HS-27A (cell line): ENCODE measurements at regions not wholly inside any gene's neighbourhood (a gene's known extent, or its start where the extent isn't known, plus 50 kb on each side); places are given as distances from the start of the nearest gene placed in this dataset.

Source experiments
- DNase-seq: peaks from one replicate; pipeline ENCODE4 v3.0.0-alpha.2; 2012; ENCODE audit warnings: low read depth, missing footprints

DNA sequence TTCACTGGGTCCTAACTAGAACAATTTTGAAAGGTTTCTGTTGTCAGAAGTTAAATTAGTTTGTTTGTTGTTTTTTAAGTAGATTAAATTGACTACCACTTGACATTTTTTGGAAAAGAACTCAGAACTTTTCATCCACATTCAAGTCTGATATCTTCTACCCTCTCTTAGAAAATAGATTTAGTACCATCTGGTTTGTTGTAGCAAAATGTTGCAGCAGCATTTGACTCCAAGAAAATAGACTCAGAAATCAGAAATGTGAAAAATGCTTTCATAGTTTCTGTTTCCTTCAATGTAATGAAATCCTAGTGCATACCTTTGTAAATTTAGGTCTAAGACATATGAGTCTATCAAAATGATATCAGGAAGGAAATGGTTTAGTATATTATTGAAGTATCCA lies 256.3 kb upstream of the CLEC14A start:
- no peak for DNase-seq

DNA sequence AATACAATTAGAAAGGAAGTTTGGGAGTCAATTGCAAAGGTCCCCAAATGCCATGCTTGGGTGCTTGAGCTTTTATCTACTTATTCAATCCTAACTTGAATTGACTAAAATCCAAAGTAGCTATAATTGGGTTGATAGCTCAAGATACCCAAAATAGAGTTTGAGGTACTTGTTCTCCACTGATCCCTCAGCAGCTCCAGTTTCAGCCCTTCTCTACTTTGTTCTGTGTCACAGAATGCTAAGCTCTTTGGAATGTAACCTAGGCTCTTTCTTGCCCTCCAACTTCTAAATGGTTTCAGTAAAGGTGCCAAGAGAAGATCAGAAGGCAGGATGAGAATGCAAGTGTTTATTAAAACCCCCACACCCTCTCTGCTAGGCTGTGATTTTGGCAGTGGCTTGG lies 251.4 kb upstream of the CLEC14A start:
- DNase-seq, result no peak

DNA sequence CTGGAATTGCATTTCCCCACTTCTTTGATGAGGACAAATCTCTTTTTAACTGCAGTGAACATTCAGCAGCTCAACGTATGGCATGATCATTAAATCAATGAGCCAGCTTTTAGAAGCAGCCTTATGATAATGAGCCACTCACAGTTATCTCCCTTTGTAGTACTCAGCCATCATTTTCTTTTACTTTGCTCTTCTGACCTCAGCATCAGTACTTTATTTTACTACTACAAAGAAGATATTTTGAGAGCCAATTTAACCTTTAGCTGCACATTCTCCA lies 250.0 kb upstream of the CLEC14A start:
- DNase-seq, result no peak

- DNase-seq, result no peak
These were observed 249.5 kb upstream of the CLEC14A start for GRCh38 chr14:38505221-38505972.

- no peak for DNase-seq
These were observed 248.3 kb upstream of the CLEC14A start for GRCh38 chr14:38504175-38504574.

DNA sequence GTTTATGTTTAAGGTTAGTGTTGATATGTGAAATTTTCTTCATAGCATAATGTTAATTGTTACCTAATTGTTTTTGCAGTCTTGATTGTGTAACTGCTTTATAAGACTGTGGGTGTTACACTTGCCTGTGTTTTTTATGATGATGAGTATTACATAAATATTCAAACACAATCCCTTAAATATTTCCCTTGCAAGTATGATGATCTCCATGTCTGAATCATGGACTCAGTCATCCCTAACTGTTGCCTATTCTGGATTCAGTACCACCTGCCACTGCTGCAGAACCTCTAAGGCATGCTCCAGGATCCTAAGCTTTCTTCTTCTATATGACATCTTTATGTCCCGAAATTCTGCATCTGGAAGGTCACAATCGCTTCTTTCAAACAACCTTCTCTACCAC lies 246.3 kb upstream of the CLEC14A start:
- DNase-seq, result no peak

DNA sequence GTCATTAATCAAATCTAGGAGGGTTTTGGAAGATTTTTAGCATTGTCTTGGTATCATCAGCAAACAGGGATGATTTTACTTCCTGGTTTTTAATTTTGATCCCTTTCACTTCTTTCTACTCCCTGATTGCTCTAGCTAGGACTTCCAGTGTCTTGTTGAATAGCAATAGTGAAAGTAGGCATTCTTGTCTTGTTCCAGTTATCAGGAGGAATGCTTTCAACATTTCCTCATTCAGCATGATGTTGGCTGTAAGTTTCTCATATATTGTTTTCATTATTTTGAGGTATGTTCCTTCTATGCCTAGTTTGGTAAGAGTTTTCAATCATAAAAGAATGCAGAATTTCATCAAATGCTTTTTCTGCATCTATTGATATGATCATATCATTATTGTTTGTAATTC lies 244.2 kb upstream of the CLEC14A start:
- DNase-seq, result no peak

DNA sequence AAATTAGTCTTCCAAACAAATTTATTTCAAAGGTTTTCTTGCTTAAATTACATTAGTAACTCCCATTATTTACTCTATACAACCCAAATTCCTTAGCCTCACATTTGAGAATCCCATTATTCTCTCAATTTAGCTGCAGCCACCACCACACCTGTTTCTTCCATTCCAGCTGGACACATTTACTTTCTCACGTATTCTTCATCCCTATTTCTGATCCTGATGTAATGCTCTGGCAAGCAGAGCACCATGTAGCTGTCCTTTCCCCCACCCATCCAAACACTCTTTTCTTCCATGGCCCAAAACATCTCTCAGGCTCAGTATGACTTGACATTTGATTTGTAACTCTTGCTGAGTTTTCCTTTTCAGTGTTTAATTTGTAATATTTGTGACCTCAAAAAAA lies 240.2 kb upstream of the CLEC14A start:
- DNase-seq, result no peak

GRCh38 chr14:38490273-38490672 lies 234.4 kb upstream of the CLEC14A start:
- DNase-seq, result no peak

DNA sequence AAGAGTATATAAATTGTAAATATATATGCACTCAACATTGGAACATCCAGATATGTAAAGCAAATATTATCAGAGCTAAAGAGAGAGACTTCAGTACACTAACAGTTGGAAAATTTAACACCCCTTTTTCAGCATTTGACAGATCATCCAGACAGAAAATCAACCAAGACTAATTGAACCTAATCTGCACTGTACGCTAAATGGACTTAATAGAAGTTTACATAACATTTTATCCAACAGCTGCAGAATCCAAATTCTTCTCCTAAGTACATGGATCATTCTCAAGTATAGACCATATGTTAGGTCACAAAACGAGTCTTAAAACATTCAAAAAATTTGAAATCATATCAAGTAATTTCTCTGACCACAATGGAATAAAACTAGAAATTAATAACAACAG lies 229.1 kb upstream of the CLEC14A start:
- DNase-seq, result no peak

DNA sequence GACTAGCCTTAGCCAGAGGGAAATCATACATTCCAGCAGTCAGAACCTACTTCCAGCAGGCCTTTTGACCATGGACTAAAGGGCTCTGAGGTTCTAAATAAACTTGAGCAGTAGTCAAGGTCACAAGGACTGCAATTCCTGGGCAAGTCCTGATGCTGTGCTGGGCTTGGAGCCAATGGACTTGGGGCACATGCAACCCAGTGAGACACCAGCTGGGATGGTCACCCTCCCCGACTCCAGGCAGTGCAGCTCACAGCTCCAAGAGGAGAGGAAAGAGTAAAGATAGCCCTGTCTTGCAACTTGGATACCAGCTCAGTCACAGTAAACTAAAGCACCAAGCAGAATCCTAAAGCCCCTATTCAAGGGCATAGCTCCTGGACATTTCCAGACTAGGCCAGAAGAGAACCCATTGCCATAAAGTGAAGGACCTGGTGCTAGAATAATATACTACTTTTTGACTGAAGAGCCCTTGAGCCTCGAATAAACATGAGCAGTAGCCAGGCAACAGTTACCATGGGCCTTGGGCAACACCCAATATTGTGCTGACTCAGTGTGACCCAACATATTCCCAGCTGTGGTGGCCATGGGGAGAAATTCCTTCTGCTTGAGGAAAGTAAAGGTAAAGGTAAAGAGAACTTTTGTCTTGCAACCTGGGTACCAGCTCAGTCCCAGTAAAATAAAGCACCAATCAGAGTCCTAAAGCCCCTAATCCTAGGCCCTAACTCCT lies 226.2 kb upstream of the CLEC14A start:
- DNase-seq, result no peak

DNA sequence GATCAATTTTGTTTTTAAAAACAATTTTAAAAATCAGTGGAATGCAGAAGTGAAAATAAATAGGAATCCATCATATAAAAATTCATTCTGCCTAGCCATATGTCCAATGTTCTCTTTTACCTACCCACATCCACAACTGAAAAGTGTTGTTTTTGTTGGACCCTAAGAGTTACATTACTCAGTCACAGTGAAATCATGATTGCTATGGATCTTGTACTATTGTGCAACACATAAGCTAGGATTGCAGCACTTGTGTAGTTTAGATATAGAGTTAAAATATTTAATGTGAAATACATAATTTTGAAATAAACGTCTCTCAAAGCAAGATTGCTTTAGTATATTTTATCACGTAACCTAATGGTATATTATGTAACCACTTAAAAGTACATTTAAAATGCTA lies 213.3 kb upstream of the CLEC14A start:
- DNase-seq, result no peak

DNA sequence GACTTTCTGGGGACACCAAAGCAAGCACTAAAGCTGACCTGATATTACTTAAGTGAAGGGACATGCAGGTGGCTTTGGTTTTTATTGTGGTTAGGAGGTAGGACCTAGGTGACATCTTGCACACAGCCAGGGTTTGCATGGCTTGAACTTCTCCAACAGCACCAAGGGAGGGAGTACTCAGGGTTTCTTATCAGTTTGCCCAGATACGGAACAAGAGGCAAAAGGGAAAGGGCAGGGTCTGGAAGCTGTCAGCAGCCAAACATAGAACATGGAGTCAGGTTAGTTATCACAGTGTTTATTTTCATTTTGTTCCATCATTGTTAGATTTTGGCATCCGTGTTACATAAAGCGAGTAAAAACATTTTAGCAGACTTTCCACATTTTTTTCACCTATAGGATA lies 186.3 kb upstream of the CLEC14A start:
- DNase-seq, result no peak

GRCh38 chr14:38432186-38432585 lies 176.3 kb upstream of the CLEC14A start:
- DNase-seq, result no peak

DNA sequence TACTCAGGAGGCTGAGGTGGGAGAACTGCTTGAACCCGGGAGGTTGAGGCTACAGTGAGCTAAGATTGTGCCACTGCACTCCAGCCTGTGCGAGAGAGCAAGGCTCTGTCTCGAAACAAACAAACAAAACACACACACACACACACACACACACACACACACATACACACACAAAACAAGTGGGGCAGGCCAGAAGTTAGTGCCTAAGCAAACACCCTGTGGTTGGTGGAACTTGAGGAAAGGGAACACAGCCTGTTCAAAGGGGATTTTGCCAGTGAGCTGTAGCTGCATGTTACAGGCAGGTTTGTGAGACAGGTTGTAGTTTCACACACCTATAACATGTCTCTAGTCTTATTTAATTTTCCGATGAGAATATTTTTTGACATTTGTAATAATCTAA lies 175.3 kb upstream of the CLEC14A start:
- DNase-seq, result no peak

DNA sequence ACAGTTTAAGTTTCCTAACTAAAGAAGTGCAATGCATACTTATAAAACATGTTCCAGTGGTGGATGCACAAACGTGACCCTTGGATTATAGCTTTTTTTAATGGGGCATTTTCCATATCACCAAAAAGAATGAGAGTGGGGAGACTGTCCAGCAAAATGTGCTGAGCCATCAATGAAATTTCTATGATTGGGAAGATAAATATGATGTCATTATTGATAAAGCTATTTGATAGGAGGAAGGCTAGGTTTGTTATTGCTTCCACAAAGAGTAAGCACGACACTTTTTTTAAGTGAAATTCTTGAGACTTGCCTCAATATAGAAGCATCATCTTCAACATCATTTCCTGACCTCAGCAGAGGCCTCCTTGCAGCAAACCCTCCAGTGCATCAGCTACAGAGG lies 174.6 kb upstream of the CLEC14A start:
- no peak for DNase-seq

DNA sequence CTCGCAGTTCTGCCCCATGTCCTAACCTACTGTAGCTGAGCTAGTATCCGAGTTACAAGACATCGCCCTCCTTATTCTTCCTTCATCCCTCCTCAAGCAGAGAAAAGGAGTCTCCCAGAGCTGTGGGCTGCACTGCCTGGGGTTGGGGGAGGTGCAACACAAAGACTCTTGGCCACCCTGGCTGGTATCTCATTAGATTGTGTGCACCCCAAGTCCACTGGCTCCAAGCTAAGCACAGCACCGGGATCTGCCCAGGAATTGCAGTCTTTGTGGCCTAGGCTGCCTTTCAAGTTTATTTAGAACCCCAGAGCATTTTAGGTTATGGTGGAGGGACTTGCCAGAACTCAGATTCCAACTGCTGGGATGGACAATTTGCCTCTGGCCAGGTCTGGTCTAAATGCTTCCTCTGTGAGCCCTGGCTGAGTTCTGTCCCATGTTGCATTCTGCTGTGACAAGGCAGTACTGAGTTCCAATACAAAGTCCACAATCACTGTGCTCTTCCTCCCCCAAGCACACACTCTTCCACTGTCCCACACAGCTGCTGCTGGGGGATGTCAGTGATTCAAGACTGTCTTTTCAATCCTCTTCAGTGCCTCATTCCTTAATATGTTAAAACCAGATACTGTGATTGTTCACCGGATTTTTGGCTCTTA lies 169.6 kb upstream of the CLEC14A start:
- no peak for DNase-seq

GRCh38 chr14:38420048-38420447 lies 164.2 kb upstream of the CLEC14A start:
- DNase-seq, result no peak

GRCh38 chr14:38419579-38419978 lies 163.7 kb upstream of the CLEC14A start:
- no peak for DNase-seq

- DNase-seq, result no peak
These were observed 156.8 kb upstream of the CLEC14A start for GRCh38 chr14:38412654-38413053.

DNA sequence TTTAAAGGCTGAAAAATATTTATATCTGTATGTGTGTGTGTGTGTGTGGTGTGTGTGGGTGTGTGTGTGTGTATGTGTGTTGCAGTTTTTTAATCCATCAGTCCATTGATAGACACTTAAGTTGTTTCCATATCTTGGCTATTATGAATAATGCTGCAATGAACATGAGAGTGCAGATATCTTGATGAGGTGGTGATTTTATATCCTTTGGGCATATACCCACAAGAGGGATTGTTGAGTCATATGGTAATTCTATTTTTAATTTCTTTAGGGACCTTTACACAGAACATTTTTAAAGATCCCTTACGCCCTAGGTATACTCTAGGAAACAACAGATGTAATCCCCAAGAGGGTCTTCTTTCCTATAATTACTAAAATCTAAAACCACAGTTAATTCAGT lies 154.5 kb upstream of the CLEC14A start:
- DNase-seq, result no peak

- DNase-seq, result no peak
These were observed 153.3 kb upstream of the CLEC14A start for GRCh38 chr14:38409071-38409705.
